ENCODE measurements at regions not wholly inside any gene's neighbourhood (a gene's known extent, or its start where the extent isn't known, plus 50 kb on each side); places are given as distances from the start of the nearest gene placed in this dataset.
"Not testable (repeated sequence)": the region's sequence is repeated elsewhere in the genome, so short reads cannot be mapped to it uniquely, and the experiment has no call there.

DNA sequence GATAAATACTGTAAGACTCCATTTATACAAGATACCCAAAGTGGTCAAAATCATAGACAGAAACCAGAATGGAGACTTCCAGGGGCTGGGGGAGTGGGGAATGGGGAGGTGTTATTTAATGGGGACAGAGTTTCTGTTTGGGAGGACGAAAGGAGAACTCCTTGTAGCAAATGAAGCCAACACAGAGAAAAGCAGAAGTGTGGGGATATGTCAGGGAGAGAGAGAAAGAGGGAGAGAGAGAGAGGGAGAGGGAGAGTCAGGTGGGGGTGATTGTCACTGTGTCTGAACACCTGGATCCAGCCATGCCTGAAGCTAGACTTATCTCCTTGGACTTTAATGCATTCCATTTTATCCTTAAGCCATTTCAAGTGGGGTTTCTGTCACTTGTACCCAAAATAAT is 234.7 kb downstream of the BCL11B start:
- DNase-seq = not testable (repeated sequence)

DNA sequence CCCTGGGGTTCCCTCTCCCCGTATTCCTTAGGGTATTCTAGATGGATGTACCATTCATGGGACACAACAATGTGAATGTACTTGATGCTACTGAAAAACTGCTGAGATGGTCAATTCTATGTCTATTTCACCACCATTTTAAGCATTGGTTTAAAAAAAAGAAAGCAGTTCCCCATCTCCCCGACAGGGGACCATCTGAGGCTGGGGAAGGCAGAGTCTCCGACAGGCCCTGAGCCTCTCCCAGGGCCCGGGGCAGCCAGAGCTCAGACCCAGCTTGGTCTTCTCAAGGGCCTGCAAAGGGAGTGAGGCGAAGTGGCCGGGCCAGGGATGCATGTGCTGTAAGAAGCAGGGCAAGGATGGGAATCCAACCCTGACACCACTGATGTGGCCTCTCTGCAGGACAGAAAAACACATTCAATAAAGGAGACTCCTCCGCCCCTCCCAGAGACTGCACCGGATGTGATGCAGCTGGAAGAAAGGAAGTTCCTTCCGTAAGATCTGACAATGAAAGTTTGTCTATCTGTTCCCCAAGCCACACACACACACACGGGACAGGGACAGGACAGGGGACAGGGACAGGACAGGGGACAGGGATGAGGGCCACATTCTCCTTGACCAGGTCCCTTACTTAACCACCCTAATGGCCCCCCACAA is 234.1 kb downstream of the BCL11B start:
- DNase-seq = peak; percentile 28

DNA sequence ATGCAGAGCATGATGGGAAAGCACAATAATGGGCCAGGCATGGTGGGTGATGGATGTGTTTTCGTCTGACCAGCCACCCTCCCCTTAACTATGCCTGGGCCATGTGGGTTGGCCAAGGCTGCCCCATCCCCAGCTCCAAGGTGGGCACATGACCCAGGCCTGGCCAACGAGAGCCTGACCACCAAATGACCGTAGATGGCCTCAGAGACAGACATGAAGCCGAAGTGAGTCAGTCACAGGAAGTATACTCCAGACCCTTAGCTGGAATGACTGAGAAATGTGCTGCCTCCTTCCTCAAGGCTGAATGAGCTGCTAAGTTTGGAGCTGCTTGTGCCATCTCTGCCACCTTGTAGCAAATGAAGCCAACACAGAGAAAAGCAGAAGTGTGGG is 233.6 kb downstream of the BCL11B start:
- peak; percentile 74 for DNase-seq

DNA sequence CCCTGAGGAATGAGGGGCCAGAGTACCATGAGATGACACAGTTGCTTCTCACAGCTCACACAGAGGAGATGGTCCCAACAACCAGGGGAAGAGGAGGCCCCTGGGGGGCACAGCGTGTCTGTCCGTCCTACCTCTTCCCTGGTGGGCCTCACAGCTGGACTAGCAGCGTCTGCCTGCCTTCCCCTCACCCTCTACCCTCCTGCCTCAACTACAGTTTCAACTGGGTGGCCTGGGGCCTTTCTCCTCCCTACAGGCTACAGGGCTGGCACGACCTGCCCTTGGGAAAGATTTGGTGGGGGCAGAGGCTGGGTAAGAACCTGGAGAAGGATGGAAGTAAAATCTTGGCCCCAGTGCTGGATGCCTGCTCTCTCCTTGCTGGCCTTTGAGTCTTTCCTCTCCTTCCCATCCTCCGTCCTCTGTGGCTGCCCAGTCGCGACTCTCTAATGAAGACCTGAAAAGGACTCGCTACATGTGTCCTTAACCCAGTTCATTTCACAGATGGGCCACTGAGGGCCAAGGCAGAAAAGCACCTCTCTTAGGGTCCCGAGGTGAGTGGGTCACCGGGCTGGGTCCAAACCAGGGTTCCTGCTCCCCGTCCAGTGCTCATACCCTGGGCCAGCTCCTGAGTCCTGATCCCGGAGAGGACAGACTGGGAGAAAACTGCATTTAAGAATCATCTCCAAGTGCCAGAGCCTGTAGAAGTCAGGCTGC is 232.5 kb downstream of the BCL11B start:
- no peak for DNase-seq

DNA sequence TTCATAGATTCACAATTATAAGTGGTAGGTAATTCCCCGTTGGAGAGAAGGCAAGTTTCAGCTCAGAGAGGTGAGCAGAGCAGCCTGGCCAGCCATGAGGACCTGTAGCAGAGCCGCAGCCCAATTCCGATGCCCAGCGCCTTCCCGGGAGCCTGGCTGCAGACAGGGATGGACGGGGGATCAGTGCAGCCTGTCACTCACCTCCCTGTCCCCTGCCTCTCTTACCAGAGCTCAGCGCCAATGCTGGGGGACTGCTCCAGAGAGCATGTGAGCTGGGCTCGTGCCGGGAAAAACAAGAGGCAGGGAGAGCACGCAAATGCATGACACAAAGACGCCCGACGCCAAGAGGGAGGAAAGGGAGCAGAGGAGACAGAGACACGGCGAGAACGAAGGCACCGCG is 231.9 kb downstream of the BCL11B start:
- no peak for DNase-seq

DNA sequence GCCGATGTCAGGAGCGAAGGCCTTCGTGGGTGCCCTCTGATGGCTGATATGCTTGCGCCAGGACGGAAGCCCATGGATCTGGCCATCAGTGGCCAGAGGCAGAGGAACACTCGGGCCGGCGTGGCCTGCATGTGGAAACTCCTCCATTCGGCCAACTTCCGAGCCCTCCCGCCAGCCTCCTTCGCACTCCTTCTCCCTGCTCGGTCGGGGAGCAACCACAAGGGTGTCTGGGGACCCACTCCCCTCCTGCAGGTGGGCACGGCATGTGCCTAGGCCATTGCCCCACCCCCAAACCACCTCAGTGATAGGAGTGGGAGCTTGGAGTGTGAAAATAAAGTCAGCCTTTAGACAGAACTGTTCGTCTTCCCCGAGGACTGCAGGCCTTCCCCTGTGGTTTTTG is 231.3 kb downstream of the BCL11B start:
- no peak for DNase-seq

DNA sequence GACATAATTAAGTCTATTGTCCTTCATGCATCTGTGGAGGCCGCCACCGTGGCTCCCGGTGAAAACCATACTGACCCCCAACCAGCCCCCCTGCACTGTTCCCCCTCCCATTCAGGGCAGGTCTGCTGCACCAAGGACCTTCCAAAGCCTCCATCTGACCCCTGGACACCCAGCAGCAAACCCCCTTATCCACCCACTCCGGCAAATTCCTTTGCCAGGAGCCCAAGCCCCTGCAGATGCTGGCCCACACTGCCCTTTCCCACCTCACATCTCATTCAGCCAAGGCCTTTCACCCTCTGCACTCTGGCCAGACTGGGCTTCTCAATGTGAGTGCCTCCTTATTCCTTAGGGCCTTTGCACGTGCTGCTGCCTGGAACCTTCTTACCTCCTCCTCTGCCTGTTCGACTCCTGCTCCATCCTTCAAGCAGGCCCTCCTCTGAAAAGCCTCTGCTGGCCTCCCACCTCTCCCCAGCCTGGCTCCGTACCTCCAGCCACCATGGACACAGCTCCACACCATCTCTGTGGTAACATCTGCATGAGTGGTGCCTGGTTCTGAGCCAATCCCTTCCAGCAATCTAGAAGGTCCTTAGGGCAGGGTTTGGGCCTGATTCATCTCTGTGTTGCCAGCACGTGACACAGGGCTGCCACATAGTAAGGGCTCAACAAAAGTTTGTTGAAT is 230.7 kb downstream of the BCL11B start:
- DNase-seq = no peak

DNA sequence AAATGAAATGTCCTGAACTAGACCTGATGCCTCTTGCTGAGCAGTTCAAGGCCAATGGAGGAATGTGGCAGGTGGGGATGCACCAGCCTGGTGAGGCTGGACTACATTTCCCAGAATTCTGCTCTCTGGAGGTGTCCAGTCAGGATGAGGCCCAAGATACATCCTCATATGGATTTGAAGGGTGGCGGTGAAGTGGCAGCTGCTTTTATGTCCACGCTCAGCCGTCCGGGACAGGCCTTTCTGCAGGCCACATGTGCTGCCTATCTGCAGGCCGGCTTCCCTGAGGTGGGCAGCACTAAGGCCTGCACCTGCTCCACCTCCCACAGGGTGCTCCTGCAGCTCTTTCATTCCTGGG is 230.2 kb downstream of the BCL11B start:
- DNase-seq = no peak

DNA sequence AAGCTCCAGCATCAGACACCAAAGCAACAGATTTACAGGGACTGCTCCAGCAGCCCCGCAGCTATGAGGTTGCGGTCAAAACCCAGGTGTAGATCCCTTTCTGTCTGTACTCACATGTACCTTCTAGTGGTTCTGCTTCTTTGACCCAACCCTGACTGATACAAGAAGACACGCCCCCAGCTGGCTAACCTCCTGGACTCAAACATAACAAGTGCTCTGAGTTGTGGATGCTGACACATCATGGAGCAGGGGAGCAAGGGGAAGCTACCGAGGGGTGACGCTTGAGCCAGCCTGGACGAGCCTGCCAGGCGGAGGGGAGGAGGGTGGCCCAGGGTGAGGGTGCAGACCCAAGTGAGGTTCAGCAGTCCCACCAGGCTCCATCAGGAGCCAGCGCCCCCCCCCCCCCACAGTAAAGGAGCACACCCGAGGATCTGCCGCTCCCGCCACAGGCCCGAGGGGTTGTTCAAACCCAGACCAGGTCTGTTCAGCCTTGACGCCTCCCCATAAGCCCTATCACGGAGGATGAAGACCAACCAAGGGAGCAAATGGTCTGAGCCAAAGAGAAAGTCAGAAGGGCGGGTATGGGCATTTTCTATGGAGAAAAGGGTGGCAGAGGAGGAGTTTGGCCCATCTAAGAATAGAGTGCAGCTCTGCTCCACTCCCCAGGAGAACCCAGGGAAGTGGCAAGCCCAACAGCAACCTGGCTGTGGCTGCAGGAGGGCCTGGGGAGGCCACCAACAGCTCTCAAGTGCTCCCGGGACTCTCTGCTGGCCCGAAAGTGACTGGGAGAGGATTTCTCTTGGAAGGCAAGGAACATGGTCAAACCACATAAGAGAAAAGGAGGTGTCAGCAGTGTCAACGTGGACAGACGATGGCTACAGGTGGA is 229.4 kb downstream of the BCL11B start:
- no peak for DNase-seq

DNA sequence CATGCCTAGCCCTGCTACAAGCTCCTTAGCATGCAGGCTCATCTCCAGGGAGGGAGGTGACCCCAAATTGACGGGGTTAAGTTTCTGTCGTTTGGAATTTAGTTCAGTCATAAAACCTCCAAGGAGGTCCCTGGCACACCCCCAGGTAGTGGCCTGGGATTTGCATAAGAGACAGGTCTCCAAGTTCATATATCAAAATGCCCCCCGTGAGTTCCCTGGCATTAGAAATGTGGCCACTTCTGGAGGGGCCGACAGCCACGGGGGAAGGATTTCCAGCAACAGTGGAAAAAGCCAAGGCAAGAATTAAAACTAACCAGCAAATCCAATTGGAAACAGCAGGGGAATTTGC is 228.8 kb downstream of the BCL11B start:
- DNase-seq = peak; percentile 5

DNA sequence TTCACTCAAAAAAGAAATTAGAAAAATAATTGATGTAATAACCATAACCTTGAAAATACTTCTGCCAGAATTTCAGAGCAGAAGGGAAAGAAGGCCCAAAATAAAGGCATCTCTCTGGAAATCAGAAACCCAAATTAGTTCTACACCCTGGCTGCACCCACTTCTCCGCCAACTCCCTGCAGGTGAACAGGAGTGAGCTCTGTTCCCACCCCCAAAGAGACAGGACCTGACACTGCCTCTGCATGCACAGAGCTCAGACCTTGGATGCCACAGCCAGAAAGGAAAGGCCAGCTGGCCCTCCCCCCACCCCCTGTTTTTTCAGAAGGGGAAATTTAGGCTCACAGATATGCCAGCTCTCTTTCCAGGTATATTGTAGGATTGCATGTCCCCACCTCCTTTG is 228.2 kb downstream of the BCL11B start:
- DNase-seq = no peak

DNA sequence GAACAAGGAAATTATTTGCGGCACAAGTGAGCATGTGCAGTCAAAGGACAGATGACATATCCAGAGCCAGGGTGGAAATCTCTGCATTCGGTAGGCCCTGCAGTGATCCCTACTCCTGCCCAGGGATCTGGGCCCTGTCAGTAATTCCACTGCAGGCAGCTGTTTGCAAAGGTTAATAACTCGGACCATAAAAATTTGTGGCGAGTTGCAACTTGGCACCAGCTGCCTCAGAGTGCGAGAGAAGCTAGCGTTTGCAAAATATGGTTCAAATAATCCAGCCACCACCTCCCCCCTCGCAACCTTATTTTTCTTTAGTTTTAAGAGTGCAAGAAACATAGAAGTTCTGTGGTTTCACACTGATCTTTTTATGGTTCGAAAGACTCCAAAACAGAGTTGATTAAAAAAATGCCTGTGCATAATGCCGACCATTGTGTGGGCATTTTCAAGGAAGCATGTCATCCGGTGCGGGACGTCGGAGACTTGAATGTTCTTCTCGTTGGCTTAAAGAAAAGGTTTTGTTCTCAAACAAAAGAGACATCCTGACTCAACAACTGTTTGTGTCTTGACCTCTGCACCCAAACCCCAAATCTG is 224.5 kb downstream of the BCL11B start:
- peak; percentile 59 for DNase-seq

DNA sequence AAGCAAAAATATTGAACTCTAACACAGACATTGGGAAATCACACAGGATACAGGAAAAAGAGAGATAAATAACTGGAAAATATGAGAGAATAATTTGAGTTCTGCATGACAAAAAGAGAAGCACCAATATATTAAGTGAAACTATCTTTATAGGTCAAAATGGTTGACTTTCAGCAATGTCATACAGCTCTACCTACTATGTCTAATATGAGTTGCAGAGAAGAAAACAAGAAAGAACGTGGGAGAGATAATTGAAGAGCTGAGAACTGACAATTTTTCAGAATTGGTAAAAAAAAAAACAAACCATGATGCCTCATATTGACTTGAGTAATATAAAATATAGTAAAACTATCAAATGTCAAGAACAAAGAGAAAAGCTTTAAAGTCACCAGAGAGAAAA is 221.7 kb downstream of the BCL11B start:
- DNase-seq = no peak

DNA sequence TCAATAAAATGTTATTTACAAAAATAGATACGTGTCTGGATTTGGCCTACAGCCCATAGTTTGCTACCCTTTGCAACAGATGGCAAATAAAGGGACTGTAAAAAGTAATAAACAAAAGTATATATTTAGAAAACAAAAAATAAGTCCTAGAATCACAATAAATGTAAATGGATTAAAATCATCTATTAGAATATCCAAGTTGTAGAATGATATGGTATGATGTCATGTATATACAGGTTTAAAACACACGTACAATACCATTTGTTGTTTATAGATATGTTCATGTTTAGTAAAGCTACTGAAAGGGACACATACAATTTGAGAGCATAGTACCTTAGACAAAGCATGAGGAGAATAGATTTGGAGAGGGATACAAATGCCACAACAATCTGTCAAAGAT is 219.5 kb downstream of the BCL11B start:
- DNase-seq = no peak

DNA sequence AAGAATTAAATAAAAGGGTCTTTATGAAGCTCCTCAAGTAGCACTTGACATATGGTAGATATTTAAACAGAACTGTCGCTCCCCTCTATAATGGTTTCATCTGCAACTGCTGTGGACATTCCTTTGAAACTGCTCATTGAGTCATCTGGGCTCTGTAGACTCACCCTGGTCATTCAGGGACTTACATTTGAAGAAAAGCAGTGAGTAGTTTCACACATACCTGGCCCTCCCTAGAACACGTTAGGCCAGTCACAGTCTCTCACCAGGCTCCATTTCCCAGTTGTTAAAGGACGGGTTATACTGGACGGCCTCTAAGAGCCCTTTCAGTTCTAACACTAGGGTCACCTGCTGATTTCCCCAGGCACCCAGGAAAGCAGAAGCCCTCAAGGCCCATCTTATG is 217.0 kb downstream of the BCL11B start:
- peak; percentile 78 for DNase-seq

DNA sequence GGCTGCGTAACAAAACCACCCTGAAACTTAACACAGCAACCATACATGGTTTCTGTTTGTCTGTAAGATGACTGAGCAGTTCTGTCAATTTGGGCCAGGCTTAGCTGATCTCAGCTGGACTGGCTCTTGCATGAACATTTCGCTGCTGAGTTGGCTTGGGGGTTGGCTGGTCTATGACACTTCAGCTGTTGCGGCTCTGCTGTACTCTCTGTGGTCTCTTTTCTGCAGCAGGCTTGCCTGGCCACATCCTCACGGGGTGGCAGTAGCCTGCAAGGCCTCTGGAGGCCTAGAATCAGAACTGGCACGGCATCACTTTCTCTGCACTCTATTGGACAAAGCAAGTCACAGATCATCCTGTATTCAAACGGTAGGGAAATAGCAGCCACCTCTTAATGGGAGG is 216.2 kb downstream of the BCL11B start:
- DNase-seq = no peak

DNA sequence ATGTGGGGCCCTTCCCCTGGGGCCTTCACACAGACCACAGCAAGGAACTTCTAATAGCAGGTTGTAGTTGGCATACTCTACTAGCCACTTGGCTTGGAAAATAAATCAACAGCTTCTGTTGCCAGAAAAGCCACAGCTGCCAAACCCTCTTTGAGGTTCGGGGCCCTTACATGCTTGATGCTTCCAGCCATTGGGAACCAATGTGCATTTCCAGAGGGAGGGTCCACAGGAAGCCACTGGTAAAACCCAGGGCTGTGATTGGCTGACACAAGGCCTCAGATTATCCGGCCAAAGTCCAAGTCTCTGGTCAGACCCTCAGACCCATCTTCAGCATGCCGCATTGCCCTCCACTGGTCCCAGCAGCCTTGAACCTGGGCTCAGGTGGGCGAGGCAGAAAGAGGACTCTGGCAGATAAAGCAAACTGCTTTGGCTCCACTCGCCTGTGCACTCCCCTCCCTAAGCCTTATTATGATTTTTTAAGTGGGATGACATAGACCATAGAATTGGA is 214.4 kb downstream of the BCL11B start:
- no peak for DNase-seq

DNA sequence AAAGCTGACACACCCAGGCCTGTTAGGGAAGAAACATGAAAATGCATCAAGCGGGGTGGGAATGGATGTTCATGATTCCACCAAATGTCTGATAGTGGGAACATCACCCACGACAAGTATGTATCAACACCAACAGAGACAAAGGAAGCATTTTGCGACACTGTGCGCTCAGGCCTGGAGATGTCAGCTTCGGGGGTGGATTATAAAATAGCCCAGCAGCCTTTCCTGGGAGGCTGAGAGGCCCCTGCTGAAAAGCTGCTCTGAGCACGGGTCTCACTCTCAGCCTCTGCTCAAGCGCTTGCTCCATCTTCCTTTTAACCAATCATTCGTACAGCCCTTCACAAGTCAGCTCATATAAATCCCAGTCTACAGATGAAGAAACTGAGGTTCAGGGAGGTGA is 213.5 kb downstream of the BCL11B start:
- no peak for DNase-seq

DNA sequence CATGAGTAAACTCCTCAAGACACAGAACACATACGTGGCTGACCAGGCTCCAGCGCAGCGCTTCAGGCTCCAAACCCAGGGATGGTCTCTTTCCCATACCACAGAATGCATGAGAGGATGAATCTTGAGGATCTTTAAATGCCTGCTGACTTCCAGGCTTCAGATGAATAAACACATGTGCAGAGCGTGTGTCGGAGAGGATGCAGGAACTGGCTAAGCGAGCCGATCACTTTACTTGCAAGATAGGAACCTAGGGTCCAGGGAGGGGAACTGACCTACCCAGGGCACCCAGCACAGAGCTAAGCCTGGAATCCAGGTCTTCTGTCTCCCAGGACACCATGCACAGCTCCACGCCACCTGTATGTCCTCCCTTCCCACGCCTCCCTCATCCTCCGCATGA is 209.8 kb downstream of the BCL11B start:
- DNase-seq = no peak

DNA sequence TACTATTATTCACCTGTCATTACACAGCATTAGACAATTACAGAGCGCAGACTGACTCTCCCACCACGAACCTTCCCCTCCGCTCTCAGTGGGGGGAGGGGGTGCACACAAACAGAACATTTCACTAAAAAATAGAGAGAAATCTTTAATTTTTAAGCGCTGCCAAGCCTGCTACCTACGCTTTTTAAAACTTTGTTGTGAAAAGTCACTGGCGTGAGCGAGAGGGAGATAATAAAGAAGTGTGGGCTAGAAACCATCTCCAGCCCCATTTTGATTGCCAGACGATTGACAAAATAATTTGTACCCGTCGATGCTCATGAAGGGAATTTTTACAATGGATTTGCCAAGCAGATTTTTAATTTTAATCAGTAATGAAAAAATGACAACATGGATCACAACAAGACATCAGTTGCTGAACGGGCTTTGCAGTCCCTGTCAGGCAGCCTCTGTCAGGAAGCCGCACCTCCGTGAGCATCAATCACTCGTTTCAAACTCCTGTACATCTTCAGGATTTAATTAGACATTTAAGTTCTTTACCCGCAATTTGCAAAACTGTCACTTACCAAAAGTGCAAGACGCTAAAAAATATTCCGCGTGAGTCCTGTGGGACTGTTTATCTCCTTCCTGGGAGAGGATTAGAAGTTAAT is 209.1 kb downstream of the BCL11B start:
- no peak for DNase-seq

DNA sequence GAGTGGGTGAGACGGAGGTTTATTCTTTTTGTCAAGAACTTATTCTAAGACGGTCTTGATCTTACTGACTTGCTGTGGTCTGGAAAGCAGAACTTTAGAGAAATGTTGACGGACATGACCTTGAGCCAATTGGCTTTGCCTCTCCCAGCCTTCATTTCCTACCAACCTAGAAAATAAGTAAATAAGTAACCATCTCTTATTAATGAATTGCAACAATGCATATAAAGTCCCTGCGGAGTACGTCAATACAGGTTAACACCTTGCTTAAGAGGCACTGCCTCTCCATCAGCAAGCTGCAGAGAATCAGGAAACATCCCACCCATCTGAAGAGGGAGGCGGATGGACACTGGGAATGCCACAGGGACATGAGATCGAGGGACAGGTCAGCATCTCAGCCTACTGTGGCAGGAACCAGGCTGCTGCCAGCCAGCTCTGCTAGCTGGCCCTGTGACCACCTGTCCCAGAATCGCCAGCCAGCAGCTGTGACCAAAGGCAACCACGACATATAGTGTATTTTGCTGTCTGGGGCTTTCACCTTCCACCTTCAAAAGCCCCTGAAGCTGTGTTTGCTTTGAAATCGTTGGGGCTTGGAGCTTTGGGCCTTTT is 208.3 kb downstream of the BCL11B start:
- no peak for DNase-seq

All from fibroblast of upper back skin (primary cell).